HPDE6-E6E7 (cell line): ENCODE measurements at regions not wholly inside any gene's neighbourhood (a gene's known extent, or its start where the extent isn't known, plus 50 kb on each side); places are given as distances from the start of the nearest gene placed in this dataset.
"Not testable (repeated sequence)": the region's sequence is repeated elsewhere in the genome, so short reads cannot be mapped to it uniquely, and the experiment has no call there.

ENCODE experiments used
- DNase-seq: peaks from one replicate; pipeline ENCODE4 v3.0.0; 2011; ENCODE audit warnings: missing footprints; ENCODE audit errors: extremely low spot score

DNA sequence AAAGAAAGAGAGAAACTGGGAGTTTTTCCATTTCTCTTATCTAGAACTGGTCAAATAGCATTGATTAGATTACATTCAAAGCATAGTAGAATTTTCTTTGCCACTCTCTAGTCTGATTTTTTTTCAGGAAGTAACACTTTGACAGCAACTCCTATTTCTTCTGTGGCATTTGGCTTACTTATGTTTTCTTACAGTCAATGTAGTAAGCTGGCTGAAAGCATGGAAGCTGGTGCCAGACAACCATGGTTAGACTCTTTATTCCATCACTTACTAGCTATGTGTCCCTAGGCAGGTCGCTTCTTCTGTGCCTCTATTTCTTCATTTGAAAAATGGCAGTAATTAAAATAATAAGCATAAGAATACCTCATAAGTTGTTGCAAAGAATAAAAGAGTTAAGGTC, 54.2 kb upstream of the OPRM1 start:
- DNase-seq: no peak

GRCh38 chr6:153980171-153980570, 58.9 kb upstream of the OPRM1 start:
- DNase-seq: no peak

GRCh38 chr6:153978911-153979548, 60.0 kb upstream of the OPRM1 start:
- DNase-seq: not testable (repeated sequence)

- peak; percentile 29 for DNase-seq
These were observed 61.9 kb upstream of the OPRM1 start for GRCh38 chr6:153976921-153977693.

DNA sequence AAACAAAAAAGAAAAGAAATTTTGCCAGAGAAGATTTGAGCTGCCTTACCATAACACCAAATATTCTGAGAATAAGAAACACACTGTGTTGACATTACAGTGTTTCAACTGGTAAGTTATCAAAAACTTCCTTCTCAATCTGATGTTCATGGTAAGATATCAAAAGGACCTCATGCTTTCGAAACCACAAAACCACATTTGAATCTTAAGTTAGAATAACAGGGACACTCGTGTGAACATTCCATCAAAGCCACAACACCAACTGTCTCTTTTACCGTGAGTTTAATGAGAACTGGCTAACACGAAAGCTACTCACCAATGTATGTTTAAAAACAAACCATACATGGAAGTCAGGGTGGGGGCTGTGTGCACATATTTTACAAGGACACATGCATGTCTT, 73.0 kb upstream of the OPRM1 start:
- DNase-seq: no peak

DNA sequence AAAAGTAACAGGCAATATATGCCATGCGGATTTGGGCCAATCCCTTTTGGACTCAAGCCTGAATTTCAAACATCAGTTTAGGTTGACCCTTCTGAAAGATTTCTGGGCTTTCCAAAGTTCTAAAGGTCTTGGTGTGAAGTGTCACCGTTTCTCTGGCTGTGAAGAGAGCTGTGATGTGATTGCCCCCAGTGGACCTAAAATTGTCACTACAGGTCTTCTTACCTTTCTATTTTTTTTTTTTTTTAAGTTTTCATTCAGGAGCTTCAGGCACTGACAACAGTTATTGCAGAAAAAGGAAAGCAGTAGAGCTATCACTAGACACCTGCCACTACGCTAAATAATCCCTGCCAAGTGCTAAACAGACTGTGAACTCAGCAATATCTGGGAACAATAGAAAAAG, 75.7 kb upstream of the OPRM1 start:
- no peak for DNase-seq

- DNase-seq: no peak
These were observed 76.5 kb upstream of the OPRM1 start for GRCh38 chr6:153962555-153962954.

DNA sequence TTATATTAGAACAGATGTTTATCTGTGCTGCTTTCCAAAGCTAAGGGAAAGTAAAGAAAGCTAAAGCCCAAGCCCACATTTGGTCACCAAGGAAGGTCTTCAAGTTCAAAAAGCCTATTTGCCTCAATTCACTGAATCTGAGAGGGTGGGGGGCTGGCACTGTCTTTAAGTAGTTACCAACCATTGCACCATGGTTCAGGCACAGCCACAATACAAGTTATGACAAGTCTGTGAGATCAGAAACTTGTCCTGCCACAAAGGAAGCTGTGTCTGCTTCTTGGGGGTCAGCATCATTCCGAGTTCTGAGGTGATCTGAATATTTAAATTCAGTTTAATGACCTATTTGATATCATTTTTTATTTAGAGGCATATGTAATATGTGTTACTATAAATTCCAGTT, 78.3 kb upstream of the OPRM1 start:
- no peak for DNase-seq

GRCh38 chr6:153960281-153960680, 78.8 kb upstream of the OPRM1 start:
- DNase-seq: no peak

GRCh38 chr6:153959276-153959675, 79.8 kb upstream of the OPRM1 start:
- DNase-seq: no peak

- no peak for DNase-seq
These were observed 80.2 kb upstream of the OPRM1 start for GRCh38 chr6:153958860-153959259.

- no peak for DNase-seq
These were observed 81.6 kb upstream of the OPRM1 start for GRCh38 chr6:153957394-153957793.

DNA sequence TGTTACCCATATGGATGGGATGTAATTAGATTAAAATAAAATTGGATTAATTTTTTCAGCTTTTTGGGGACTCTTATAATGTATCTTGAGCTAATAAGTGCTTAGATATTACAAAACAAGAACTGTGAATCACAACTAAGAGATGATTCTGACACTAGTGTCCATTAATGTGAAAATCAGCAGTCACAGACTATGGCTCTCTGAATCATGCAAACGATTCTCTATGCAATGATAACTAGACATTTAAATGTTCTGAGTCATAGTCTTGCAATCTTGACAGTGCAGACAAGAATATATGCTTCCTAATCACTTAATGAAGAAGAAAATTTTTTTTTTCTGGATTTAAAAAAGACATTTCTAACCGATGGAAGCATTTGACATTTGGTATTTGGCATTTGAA, 82.2 kb upstream of the OPRM1 start:
- peak; percentile 22 for DNase-seq

- no peak for DNase-seq
These were observed 89.4 kb upstream of the OPRM1 start for GRCh38 chr6:153949616-153950015.

DNA sequence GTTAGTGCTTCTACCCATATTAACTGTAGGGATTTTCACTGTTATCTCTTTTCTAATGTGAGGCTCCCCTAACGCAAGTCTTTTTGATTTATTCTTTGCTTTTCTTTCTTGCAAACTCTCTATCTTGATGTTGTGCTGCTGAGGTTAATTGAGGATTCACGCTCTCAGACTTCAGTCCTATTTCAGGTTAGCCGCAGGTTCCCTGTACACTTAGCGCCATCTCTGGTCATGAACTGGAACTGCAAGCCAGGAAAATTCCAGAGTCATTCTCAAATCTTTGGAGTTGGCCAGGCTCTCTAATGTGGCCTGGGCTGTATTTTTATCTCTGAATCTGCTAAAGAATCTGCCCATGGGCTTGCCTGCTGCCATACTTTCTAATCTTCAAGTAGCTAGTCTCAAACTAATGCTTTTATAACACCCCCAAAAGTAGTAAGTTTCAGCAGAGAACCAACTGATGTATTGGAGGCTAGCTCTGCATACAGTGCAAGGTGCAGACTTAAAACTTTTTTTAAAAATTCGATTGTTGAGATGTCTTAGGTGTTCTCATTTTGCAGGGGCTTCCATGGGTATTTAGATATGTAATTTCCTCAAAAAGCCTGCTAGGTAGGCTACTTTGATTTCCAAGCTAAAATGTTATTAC, 91.1 kb upstream of the OPRM1 start:
- no peak for DNase-seq

- no peak for DNase-seq
These were observed 94.8 kb upstream of the OPRM1 start for GRCh38 chr6:153944201-153944600.

- no peak for DNase-seq
These were observed 96.7 kb upstream of the OPRM1 start for GRCh38 chr6:153942361-153942760.

- DNase-seq: no peak
These were observed 97.3 kb upstream of the OPRM1 start for GRCh38 chr6:153941768-153942167.

DNA sequence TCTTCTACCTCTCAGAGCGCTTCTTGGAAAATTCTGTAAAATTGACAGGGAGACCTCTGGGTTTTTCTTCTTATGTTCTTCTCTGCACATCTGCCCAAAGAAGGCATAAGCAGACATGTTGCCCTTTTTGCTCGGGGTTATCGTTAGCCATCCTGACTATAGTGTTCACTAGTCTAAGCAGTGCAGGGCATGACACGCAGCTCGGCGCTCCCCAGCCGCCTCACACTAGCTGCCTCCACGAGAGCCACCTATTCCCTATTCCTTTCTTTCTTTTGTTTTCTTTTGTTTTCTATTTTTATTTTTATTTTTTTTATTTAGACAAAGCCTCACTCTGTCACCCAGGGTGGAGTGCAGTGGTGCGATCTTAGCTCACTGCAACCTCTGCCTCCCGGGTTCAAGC, 100.2 kb upstream of the OPRM1 start:
- no peak for DNase-seq

DNA sequence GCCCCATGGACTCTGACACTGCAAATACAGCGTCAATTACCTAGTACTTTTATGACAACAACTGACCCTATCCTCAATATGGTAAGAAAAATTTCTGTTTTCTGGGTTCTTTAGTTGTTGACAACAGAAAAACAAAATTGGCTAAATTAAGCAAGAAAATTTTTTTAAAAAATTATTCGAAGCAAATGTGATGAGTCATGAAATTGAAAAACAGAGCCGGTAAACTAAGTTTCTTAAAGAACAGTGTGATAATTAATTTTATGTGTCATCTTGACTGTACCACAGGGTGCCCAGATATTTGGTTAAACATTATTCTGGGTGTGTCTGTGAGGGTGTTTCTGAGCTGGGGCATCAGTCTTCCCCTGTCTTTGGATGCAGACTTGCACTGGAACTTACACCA, 107.6 kb upstream of the OPRM1 start:
- DNase-seq: no peak

DNA sequence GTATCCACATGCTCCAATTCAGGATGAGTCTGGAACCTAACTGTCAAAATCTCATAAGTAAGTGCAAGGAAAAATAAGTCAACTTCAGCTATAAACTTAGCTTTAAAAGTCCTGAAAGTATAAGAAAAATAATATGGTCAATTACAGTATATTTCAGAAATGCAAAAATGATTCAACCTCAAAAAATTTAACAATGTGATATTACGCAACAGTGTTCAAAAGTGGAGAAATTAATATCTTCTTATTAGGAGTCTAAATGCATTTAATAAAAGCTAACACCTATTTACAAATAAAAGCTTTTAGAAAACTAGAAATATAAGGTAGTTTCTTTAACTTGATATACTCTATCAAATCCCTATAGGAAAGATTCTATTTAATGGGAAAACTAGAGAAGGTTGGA, 111.2 kb upstream of the OPRM1 start:
- no peak for DNase-seq

DNA sequence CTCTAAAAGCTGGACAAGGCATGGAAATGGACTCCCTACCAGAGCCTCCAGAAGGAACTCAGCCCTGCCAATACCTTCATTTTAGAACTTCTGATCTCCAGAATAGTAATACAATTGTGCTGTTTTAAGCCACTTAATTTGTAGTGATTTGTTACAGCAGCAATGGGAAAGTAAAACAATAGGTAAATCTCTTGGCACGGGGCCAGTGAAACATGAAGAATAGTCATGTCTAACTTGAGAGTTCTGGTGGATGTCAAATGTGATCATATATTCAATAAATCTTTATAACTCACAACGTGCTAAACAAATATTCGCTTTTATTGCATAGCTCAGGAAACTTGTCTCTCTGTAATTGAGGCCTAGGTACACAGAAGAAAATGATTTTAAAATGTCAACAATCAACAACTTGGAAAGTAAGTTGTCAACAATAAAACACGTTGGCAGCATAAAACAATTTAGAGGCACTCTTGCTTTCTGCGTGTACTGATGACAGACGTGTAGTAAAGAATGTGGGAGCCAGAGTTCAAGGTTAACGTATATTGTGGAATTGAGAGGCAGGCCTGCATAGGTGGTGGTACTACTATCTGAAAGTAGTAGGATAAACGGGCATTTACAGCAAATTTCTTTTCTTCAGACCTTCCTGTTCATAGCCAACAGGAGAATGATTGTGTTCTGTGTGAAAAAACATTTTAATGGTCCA, 140.5 kb upstream of the OPRM1 start:
- no peak for DNase-seq

DNA sequence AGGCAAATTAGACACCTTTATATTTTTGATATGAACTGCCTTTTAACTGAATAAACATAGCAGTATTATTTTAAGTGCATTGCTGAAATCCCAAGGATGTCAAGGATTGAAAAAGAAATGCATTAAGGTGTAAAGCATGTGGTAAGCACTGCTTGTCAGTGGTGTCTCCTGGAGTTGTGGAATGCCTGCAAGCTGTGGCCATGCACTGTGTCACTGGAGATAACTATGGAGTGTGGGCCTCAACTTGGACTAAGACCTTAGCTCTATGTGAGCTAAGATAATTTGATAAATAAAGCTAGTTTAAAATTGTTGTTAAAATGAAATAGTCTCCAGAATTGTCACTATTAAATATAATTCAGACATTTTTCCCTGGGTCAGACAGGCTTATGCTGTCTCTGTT, 156.6 kb upstream of the OPRM1 start:
- no peak for DNase-seq
